ENCODE measurements at regions not wholly inside any gene's neighbourhood (a gene's known extent, or its start where the extent isn't known, plus 50 kb on each side); places are given as distances from the start of the nearest gene placed in this dataset.

GRCh38 chr9:26361010-26361409 lies 531.6 kb downstream of the CAAP1 start:
- no peaks in the 10 kb centered on the region for H3K79me1 ChIP-seq (ENCODE audit: low read depth, low read length)
- no peak overlapping the region for H3K4me3 ChIP-seq (ENCODE audit: extremely low read depth in 1 of 4, insufficient read depth in 2 of 4, low read depth in 3 of 4, low read length in 4 of 4)
- ChIA-PET CTCF (ENCODE audit: partially characterized antibody) (interaction anchor here (0.6 kb wide), 1 partner anchor 174 kb away, joined by 3 read pairs; no protein-coding TSS in a partner anchor), POLR2A (ENCODE audit: partially characterized antibody) (no interaction called here)
- H3K9ac ChIP-seq (replicated peaks in 1 of 4; ENCODE audit: extremely low read depth in 1 of 4, low read depth in 3 of 4, low read length in 3 of 4) = no peak overlapping the region
- H3K27ac ChIP-seq (ENCODE audit: low read depth, low read length) = no peak overlapping the region
- 91% methylated on average over 2 of the region's 2 CpGs; no CpG with 5 or more reads in 1 of the 2 experiments for WGBS, 2 experiments (ENCODE audit: extremely low coverage in 1 of 2, insufficient coverage in 1 of 2, insufficient read length in 1 of 2, insufficient replicate concordance in 2 of 2, low coverage in 1 of 2, low lambda C conversion rate in 2 of 2, missing lambda C conversion rate in 1 of 2)
- H2BK120ac ChIP-seq (replicated peaks; ENCODE audit: low read depth, low read length) = no peak overlapping the region
- no peak overlapping the region for H4K8ac ChIP-seq (ENCODE audit: extremely low read depth, insufficient read depth, low read length)
- H3K36me3 ChIP-seq (ENCODE audit: control insufficient read depth in 2 of 4, insufficient read depth in 4 of 4, low read length in 3 of 4) = no peaks in the 10 kb centered on the region
- H4K20me1 ChIP-seq (replicated peaks in 1 of 2; ENCODE audit: control insufficient read depth in 1 of 2, insufficient read depth in 2 of 2, low read length in 2 of 2) = no peaks in the 10 kb centered on the region
- H2BK12ac ChIP-seq (ENCODE audit: low read depth, low read length) = no peak overlapping the region
- no peak overlapping the region for H4K5ac ChIP-seq (ENCODE audit: insufficient read length, low read depth, low read length)
- no peak overlapping the region for H2AFZ ChIP-seq (ENCODE audit: low read length)
- no peak for DNase-seq (ENCODE audit: low read depth in 1 of 2, low spot score in 2 of 2)
- no peak overlapping the region for H2BK5ac ChIP-seq (ENCODE audit: low read depth, low read length)
- no peaks in the 10 kb centered on the region for H3K4me1 ChIP-seq (replicated peaks in 1 of 4; ENCODE audit: control insufficient read depth in 3 of 4, insufficient read depth in 4 of 4, low read length in 3 of 4)
- no peak overlapping the region for H3K4me2 ChIP-seq (ENCODE audit: insufficient read depth in 1 of 2, low read depth in 2 of 2, low read length in 2 of 2)
- no peaks in the 10 kb centered on the region for H3K27me3 ChIP-seq (replicated peaks in 1 of 4; ENCODE audit: control insufficient read depth in 3 of 4, extremely low read depth in 1 of 4, insufficient read depth in 3 of 4, low read length in 3 of 4)
- no peak overlapping the region for H3K23ac ChIP-seq (ENCODE audit: insufficient read length)
- no peak for FAIRE-seq
- no peaks in the 10 kb centered on the region for H3K79me2 ChIP-seq (ENCODE audit: control insufficient read depth in 1 of 2, insufficient read depth in 2 of 2, low read length in 2 of 2)
- no peak overlapping the region for H3K14ac ChIP-seq (ENCODE audit: insufficient read length)
- no peak overlapping the region for H3K18ac ChIP-seq (ENCODE audit: extremely low read depth, low read length)
- no peak overlapping the region for H4K91ac ChIP-seq (replicated peaks; ENCODE audit: insufficient read length, low read length)
- H2BK20ac ChIP-seq (ENCODE audit: low read length) = no peak overlapping the region
- no peak overlapping the region for H2BK15ac ChIP-seq (ENCODE audit: low read length)
- no peaks in the 10 kb centered on the region for H3K23me2 ChIP-seq (ENCODE audit: low read depth, low read length)
- H3K9me3 ChIP-seq (ENCODE audit: insufficient read depth in 2 of 2, low read depth in 1 of 2, low read length in 1 of 2) = no peaks in the 10 kb centered on the region
- no peak overlapping the region for H3K56ac ChIP-seq (replicated peaks; ENCODE audit: insufficient read length, low read depth, low read length)
- no peak overlapping the region for H3K4ac ChIP-seq (replicated peaks; ENCODE audit: insufficient read length, low read depth, low read length)
- no peak overlapping the region for H2AK5ac ChIP-seq (ENCODE audit: low read depth, low read length)
- TF ChIP-seq RBBP5 (IDR thresholded peaks at IDR 0.05; ENCODE audit: borderline replicate concordance, low read depth, low read length) (no peak), CHD2 (IDR thresholded peaks at IDR 0.05; ENCODE audit: low read length) (no peak), MAX (IDR thresholded peaks at IDR 0.05) (no peak), TAF1 (IDR thresholded peaks at IDR 0.05; ENCODE audit: low read depth, low read length) (no peak), TAF7 (optimal IDR thresholded peaks at IDR 0.05; ENCODE audit: borderline replicate concordance, low read depth, low read length) (no peak), E2F6 (IDR thresholded peaks at IDR 0.05) (no peak), USF2 (IDR thresholded peaks at IDR 0.05; ENCODE audit: low read length) (no peak), SUZ12 (IDR thresholded peaks at IDR 0.05; ENCODE audit: low read length) (no peak), SIX5 (IDR thresholded peaks at IDR 0.05; ENCODE audit: low read depth, low read length) (no peak), SP2 (IDR thresholded peaks at IDR 0.05; ENCODE audit: low read length) (no peak), BACH1 (IDR thresholded peaks at IDR 0.05; ENCODE audit: low read length) (no peak), ATF2 (IDR thresholded peaks at IDR 0.05; ENCODE audit: low read length) (no peak)
